B cell (primary cell): ENCODE measurements at regions not wholly inside any gene's neighbourhood (a gene's known extent, or its start where the extent isn't known, plus 50 kb on each side); places are given as distances from the start of the nearest gene placed in this dataset.

Source experiments
- EZH2 ChIP-seq: IDR thresholded peaks from 2 replicates; pipeline ENCODE4 v1.6.1; 2012; ENCODE audit warnings: borderline replicate concordance, low read depth, mild to moderate bottlenecking, moderate library complexity, low read length; ENCODE audit not compliant: insufficient read depth, poor library complexity, severe bottlenecking
- TF ChIP-seq, protein P1 (sequence below): fragments of 200-600 bp; IDR thresholded peaks from one replicate; pipeline ENCODE4 v1.8.0; 2022; ENCODE audit warnings: antibody characterized with exemption, mild to moderate bottlenecking

DNA sequence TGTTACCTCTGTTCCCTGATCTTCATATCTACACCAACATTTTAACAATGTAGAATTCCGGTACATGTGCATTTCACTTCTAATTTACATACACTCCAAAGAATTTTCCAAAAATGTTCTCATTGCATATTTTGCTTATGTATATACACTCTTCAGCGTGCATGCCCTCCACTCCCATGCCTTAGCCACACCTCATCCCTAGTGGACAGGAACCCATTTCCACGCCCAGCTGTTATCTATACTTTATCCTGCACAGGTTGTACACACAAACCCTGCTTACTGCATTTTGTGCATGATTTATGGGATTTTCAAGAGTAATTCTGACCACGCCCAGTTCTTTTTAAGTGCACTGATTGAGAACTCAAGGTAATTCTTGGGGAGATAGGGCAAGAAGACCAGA is 102.4 kb downstream of the TFAP2C start:
- TF ChIP-seq, protein P1, sequence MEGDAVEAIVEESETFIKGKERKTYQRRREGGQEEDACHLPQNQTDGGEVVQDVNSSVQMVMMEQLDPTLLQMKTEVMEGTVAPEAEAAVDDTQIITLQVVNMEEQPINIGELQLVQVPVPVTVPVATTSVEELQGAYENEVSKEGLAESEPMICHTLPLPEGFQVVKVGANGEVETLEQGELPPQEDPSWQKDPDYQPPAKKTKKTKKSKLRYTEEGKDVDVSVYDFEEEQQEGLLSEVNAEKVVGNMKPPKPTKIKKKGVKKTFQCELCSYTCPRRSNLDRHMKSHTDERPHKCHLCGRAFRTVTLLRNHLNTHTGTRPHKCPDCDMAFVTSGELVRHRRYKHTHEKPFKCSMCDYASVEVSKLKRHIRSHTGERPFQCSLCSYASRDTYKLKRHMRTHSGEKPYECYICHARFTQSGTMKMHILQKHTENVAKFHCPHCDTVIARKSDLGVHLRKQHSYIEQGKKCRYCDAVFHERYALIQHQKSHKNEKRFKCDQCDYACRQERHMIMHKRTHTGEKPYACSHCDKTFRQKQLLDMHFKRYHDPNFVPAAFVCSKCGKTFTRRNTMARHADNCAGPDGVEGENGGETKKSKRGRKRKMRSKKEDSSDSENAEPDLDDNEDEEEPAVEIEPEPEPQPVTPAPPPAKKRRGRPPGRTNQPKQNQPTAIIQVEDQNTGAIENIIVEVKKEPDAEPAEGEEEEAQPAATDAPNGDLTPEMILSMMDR = no peak
- TF ChIP-seq EZH2 = no peak
